Fibroblast of the conjunctiva (primary cell): ENCODE measurements at regions not wholly inside any gene's neighbourhood (a gene's known extent, or its start where the extent isn't known, plus 50 kb on each side); places are given as distances from the start of the nearest gene placed in this dataset.
A peak's percentile ranks its signal among the peaks of the same experiment; 100 is the strongest.
"Not testable (repeated sequence)": the region's sequence is repeated elsewhere in the genome, so short reads cannot be mapped to it uniquely, and the experiment has no call there.

Experiments
- DNase-seq: peaks from one replicate; pipeline ENCODE4 v3.0.0-alpha.2; 2010; ENCODE audit warnings: low read depth

DNA sequence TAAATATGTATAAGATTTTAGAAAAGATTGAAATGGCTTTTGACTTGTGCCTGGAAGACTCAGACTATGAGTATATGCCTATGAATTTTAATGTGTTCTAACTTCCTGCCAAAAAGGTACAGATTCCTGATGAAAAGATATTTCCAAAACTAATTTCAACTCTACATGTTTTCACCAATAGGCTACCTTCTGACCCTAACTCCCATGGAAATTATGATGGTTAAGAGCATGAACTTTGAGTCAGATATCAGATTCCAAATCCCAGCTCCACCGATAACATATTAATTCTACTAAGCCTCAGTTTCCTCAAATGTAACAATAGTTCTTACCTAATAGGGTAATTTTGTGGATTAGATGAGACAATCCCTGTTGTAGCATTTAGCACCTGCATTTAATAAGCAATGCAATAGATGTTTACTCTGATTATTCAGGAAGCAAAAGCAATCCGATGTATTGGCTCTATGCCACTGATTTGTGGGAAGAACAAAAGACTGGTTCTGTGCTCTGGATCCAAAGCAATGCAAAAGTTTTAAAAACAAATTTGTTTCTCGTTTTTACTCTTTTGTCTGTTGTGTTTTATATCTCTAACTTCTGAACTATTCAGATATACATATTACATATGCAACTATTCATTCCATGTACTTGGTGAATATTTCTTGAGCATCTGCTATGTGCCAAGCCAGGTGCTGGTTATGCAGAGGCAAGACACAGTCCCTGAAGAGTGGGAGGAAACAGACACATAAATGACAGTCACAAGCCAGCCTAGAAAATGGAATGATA lies 115.4 kb downstream of the GATA6 start:
- no peak for DNase-seq

DNA sequence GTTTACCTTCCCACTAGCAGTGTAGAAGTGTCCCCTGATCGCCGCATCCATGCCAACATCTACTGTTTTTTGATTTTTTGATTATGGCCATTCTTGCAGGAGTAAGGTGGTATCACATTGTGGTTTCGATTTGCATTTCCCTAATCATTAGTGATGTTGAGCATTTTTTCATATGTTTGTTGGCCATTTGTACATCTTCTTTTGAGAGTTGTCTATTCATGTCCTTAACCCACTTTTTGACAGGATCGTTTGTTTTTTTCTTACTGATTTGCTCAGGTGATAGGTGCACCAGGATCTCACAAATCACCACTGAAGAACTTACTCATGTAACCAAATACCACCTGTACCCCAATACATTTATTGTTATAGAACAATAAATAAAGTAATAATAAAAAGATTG lies 114.5 kb downstream of the GATA6 start:
- DNase-seq = not testable (repeated sequence)

DNA sequence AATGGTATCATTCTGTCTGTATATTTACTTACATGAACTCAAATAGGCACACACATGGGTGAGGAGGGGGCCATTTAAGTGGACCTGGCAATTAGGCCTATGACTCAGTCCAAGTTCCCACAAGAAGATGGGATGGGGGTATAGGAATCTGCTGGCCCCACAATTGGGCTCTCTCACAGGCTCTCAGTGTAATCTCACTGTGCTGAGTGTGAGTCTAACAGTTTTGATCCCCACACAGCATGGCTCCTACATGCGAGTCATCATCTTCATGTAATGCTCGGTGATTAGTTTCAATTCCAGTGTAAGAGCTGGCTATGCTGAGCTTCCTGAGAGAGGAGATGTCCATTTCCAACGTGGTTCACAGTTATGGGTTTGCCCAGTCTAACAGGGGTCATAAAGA lies 114.0 kb downstream of the GATA6 start:
- no peak for DNase-seq

DNA sequence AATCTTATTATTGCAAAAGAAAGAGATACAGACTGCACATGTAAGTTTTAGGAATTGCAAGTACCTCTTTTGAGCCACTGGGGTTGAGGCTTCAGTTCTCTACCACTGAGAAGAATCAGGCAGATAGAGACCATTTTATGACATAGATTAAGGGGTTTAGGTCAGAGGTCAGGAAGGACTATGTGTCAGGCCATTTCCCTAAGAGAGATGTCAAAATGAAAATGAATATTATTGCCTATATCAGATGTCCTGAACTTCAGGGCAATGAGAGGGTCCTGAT lies 113.7 kb downstream of the GATA6 start:
- DNase-seq = no peak

DNA sequence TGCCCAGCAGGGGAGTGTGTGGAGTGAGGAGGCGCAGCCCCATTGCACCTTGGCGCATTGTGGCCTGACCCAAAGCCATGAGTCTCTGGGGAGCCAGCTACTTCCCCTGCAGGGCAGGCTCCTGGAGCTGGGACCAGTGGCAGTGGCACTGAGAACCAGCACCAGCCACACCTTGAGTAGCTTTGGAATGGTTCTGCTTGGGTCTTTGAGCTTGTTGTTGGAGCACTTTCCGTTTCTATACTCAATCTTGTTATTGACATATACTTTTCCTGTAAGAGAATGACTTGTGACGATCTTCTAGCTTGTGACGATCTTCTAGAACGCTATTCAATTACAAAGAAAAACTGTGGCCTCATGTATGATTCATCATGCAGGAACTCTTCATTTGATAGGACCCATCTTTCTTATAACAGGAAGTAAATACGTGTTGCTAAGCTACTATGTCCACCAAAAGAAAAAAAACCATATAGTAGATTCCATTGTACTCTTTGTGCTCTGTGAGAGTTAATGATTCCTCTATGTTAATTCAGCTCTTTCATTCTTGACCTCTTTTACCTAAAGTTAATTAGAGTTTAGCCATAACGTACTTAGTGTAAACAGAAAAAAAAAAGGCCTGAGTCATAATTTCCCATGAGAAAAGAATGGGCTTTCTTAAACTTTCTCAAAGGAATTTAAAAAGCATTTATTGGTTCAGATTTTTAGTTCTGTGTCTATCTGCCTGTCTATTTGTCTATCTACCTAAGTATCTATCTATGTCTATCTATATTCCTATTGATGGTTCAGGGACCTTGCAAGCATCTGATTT lies 113.1 kb downstream of the GATA6 start:
- DNase-seq = peak; percentile 58

- no peak for DNase-seq
These were observed 111.0 kb downstream of the GATA6 start for GRCh38 chr18:22280453-22280750.

DNA sequence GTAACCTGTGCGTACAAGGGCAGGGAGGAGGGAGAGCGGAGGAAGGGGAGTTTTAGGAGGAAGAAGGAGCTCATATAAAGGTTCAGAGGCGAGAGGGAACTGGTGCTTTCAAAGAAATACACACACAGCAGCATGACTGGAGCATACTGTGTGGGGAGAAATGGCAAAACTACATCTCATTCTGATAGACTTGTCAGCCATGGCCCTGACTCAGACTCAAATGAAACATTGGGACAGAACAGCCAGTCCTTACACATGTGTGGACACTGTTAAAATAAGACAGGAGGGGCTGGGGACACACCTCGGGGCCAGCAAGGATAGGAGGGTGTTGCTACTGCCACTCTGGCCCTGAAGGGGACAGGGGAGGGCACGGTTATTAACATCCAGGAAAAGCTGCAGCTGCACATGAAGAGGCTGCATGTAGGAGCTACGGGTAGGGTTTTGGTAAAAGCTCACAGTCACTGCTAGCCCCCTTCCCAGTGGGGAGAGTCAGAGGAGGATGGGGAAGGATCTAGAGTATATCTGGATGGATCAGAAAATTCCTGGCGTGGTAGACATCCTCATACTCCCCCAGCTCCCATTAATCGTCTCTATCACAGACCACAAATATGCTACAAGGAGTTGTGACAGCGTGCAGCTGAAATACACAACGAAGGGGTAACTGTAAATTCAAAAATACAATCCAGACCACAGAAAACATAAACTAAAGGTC lies 110.5 kb downstream of the GATA6 start:
- no peak for DNase-seq

GRCh38 chr18:22278798-22279197 lies 109.4 kb downstream of the GATA6 start:
- DNase-seq = no peak

DNA sequence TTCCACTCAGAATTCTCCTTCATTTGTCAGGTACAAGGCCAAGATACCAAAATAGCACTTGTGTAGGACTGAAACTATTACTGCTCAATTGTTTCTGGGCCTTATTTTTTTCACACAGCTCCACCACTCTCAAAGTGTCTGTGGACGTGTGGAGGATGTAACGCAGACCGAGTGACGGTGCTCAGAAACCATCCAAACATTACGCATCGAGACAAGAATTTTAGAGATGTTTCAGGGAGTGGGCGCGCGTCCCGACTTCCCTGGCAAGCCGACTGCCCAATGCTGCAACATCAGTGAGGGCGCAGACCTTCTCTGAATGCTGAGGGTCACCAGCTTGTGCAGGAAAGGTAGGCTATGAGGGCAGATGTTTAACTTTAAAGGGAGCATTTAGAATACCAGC lies 108.4 kb downstream of the GATA6 start:
- DNase-seq = no peak

DNA sequence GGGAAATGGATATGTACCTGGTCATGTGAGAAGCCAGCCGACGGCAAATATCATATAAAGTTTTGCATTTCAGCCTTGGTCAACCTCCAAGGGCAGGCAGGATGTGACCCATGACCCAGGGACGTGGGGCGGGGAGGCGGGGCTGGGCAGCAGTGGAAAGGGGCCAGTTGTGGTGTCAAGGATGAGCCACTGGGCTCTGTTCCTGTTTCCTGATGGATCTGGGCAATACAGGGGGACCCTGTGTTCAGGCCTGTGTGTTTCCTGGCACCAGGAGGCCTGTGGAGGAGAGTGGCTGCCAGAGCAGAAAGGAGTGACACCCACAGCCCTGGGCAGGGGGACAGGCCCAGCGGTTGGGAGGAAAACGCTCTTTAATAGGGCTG lies 106.9 kb downstream of the GATA6 start:
- DNase-seq = no peak

GRCh38 chr18:22275706-22276333 lies 106.4 kb downstream of the GATA6 start:
- DNase-seq = no peak

DNA sequence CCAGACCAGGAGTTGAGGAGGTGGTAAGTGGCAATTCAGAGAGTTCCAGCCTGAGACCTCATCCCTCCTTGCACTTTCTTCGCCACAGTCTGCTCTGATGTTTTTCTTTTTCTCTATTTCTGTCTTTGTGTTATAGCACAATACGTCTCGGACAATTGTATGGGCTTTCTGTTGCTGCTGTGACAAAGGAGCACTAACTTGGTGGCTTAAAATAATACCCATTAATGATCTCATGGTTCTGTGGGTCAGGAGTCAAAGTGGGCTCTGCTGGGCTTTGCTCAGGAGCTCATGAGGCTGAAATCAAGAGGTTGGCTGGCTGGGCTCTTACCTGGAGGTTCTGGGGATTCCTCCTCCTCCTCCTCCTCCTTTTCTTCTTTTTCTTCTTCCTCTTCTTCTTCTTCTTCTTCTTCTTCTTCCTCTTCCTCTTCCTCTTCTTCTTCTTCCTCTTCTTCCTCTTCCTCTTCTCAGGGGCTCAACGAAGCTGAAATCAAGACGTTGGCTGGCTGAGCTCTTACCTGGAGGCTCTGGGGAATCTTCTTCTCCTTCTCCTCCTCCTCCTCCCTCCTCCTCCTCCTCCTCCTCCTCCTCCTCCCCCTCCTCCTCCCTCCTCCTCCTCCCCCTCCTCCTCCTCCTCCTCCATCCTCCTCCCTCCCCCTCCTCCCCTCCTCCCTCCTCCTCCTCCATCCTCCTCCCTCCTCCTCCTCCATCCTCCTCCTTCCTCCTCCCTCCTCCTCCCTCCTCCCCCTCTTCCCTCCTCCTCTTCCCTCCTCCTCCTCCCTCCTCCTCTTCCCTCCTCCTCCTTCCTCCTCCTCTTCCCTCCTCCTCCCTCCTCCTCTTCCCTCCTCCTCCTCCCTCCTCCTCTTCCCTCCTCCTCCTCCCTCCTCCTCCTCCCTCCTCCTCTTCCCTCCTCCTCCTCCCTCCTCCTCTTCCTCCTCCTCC lies 104.0 kb downstream of the GATA6 start:
- no peak for DNase-seq

GRCh38 chr18:22272242-22272641 lies 102.9 kb downstream of the GATA6 start:
- no peak for DNase-seq

GRCh38 chr18:22271030-22271429 lies 101.6 kb downstream of the GATA6 start:
- no peak for DNase-seq

DNA sequence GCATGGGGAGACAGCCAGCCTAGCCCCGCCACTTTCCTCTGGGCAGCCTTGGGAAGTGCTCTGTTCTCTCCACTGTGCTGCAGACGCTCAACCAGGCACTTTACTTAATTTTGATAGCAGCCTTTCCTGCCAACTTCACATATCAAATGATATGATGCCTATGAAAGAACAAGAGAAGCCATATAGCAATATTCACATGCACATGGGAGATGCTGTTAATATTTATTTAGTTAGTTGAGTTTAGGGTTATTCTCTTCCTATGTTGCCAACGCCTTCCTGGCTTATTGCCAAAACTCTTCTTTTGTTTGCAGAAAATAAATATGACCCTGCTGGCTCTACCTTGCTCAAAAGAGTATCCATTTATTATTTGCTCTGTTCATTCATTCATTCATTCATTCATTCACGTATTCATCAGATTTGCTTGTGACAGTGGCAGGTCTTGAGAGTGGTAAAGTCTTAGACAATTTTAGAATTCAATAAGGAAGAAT lies 99.3 kb downstream of the GATA6 start:
- no peak for DNase-seq

DNA sequence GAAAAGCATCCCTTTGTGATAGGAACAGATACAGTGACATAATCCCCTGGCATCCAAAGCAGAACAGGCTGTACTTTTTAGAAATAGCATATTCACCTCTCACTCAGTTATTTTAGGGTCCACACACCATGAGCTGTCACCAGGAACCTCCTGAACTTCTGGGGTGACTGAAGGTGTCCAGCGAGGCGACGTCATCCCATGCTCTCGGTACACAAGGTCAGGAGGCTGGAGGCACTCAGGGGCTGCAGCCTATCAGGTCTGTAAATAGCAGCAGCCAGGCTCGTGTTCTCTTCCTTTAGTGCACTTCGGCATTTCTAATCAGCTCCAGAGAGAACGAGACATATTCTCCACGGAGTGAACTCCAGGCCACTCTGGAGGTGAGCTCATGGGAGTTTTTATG lies 98.3 kb downstream of the GATA6 start:
- DNase-seq = no peak

- DNase-seq = no peak
These were observed 97.8 kb downstream of the GATA6 start for GRCh38 chr18:22267225-22267624.

DNA sequence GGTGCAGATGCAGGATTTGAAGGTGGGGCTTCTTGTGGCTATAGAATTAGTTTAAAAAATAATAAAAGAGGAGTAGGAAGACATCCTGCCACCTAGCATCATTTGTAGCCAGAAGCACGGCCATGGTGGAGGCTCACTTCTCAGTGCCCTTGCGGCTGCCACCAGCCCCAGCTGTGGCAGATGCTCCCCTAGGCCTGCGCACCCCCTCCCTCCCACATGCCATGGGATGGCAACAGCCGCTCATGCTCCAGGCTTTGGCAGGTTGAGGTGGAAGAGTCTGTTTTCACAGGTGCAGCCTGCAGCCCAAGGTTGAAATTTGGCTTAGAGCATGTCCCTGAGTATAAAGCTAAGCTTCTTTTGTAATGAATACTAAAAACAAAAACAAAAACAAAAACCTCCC lies 96.4 kb downstream of the GATA6 start:
- no peak for DNase-seq

- no peak for DNase-seq
These were observed 90.9 kb downstream of the GATA6 start for GRCh38 chr18:22260208-22260820.

DNA sequence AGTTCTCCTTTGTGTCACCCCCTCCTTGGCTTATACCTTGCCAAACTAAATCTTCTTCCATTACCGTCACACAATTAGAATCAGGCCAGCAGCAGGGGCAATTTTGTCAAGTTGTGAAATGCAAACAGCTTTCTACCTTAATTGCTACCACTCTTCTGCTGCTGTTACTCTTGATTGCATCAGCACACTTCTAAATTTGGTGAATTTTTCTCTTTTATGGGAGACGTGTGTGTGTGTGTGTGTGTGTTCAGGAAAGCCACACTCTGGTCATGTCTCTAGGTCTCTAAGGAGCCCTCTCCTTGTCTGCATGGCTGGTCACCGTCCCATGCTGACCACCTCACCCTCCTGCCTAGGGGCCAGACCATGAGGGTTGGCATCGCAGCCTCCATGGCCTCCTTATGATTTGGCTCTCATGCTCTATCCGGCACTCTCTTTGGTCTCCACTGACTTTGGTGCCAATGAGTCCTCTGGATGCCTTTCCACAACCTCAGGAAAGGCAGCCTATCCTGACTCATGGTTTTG lies 87.7 kb downstream of the GATA6 start:
- no peak for DNase-seq

- no peak for DNase-seq
These were observed 84.7 kb downstream of the GATA6 start for GRCh38 chr18:22254088-22254487.
